Parathyroid adenoma (tissue), 2 donors: ENCODE measurements at regions not wholly inside any gene's neighbourhood (a gene's known extent, or its start where the extent isn't known, plus 50 kb on each side); places are given as distances from the start of the nearest gene placed in this dataset.
A peak's percentile ranks its signal among the peaks of the same experiment; 100 is the strongest.

Experiments used
- H2AFZ ChIP-seq: fragments of 300-600 bp; sonication (generic); one replicate; pipeline ENCODE4 v1.7.0; 2017; ENCODE audit warnings: antibody characterized with exemption, mild to moderate bottlenecking
- H3K27ac ChIP-seq: fragments of 300-600 bp; sonication (generic); one replicate; pipeline ENCODE4 v1.7.0; 2017
- H3K27me3 ChIP-seq: fragments of 300-600 bp; sonication (generic); one replicate; pipeline ENCODE4 v1.7.0; 2017; ENCODE audit warnings: low read length; ENCODE audit not compliant: control insufficient read depth, insufficient read depth
- H3K36me3 ChIP-seq: fragments of 300-600 bp; sonication (generic); one replicate; pipeline ENCODE4 v1.7.0; 2017; ENCODE audit warnings: low read length; ENCODE audit not compliant: control insufficient read depth, insufficient read depth
- H3K4me1 ChIP-seq: fragments of 300-600 bp; sonication (generic); one replicate; pipeline ENCODE4 v1.7.0; 2017; ENCODE audit warnings: control low read depth
- H3K4me2 ChIP-seq: fragments of 300-600 bp; sonication (generic); one replicate; pipeline ENCODE4 v1.7.0; 2017; ENCODE audit warnings: low read length
- H3K4me3 ChIP-seq: fragments of 300-600 bp; sonication (generic); one replicate; pipeline ENCODE4 v1.7.0; 2017; ENCODE audit warnings: low read depth, low read length
- H3K79me2 ChIP-seq: fragments of 300-600 bp; sonication (generic); one replicate; pipeline ENCODE4 v1.7.0; 2017; ENCODE audit warnings: control low read depth
- H3K9ac ChIP-seq: fragments of 300-600 bp; sonication (generic); one replicate; pipeline ENCODE4 v1.7.0; 2017; ENCODE audit warnings: mild to moderate bottlenecking
- H3K9me3 ChIP-seq: fragments of 300-600 bp; sonication (generic); one replicate; pipeline ENCODE4 v1.7.0; 2017; ENCODE audit warnings: low read length; ENCODE audit not compliant: control insufficient read depth
- CTCF ChIP-seq: fragments of 300-600 bp; sonication (generic); IDR thresholded peaks from one replicate; pipeline ENCODE4 v1.7.0; 2017; ENCODE audit warnings: antibody characterized with exemption, mild to moderate bottlenecking
- donor health status: primary hyperparathyroidism.

- no peak overlapping the region for H3K4me3 ChIP-seq
- no peaks in the 10 kb centered on the region for H3K36me3 ChIP-seq
- no peaks in the 10 kb centered on the region for H3K27me3 ChIP-seq
- no peak overlapping the region for H3K27ac ChIP-seq
- H3K4me2 ChIP-seq = no peak overlapping the region
- no peaks in the 10 kb centered on the region for H3K4me1 ChIP-seq
- no peaks in the 10 kb centered on the region for H3K9me3 ChIP-seq
- H3K79me2 ChIP-seq = no peaks in the 10 kb centered on the region
- H2AFZ ChIP-seq = no peak overlapping the region
- no peak overlapping the region for H3K9ac ChIP-seq
- TF ChIP-seq CTCF = no peak
Observed at GRCh38 chrX:6311540-6311939, 82.9 kb upstream of the NLGN4X start.

GRCh38 chrX:6307156-6307555 is 78.5 kb upstream of the NLGN4X start:
- H2AFZ ChIP-seq = no peak overlapping the region
- no peak overlapping the region for H3K27ac ChIP-seq
- no peaks in the 10 kb centered on the region for H3K36me3 ChIP-seq
- no peak for TF ChIP-seq CTCF
- no peak overlapping the region for H3K4me2 ChIP-seq
- no peak overlapping the region for H3K4me3 ChIP-seq
- no peaks in the 10 kb centered on the region for H3K79me2 ChIP-seq
- H3K27me3 ChIP-seq = no peaks in the 10 kb centered on the region
- H3K9ac ChIP-seq = no peak overlapping the region
- no peaks in the 10 kb centered on the region for H3K9me3 ChIP-seq
- H3K4me1 ChIP-seq = no peaks in the 10 kb centered on the region

- no peak overlapping the region for H3K27ac ChIP-seq
- no peak overlapping the region for H3K4me3 ChIP-seq
- H3K9me3 ChIP-seq = no peaks in the 10 kb centered on the region
- no peaks in the 10 kb centered on the region for H3K4me1 ChIP-seq
- no peak overlapping the region for H2AFZ ChIP-seq
- no peak overlapping the region for H3K9ac ChIP-seq
- H3K27me3 ChIP-seq = no peaks in the 10 kb centered on the region
- H3K4me2 ChIP-seq = no peak overlapping the region
- TF ChIP-seq CTCF = no peak
- no peaks in the 10 kb centered on the region for H3K79me2 ChIP-seq
- H3K36me3 ChIP-seq = no peaks in the 10 kb centered on the region
Observed at GRCh38 chrX:6299724-6300123, 71.1 kb upstream of the NLGN4X start.

- no peaks in the 10 kb centered on the region for H3K9me3 ChIP-seq
- H3K4me1 ChIP-seq = no peaks in the 10 kb centered on the region
- no peak overlapping the region for H3K4me2 ChIP-seq
- TF ChIP-seq CTCF = no peak
- H3K4me3 ChIP-seq = no peak overlapping the region
- no peak overlapping the region for H3K9ac ChIP-seq
- H3K79me2 ChIP-seq = no peaks in the 10 kb centered on the region
- H2AFZ ChIP-seq = no peak overlapping the region
- H3K27ac ChIP-seq = no peak overlapping the region
- no peaks in the 10 kb centered on the region for H3K27me3 ChIP-seq
- H3K36me3 ChIP-seq = no peaks in the 10 kb centered on the region
Observed at GRCh38 chrX:6293716-6294115, 65.0 kb upstream of the NLGN4X start.

- Histone ChIP-seq H3K27me3 (no peaks in the 10 kb centered on the region), H3K9me3 (no peaks in the 10 kb centered on the region), H3K79me2 (no peaks in the 10 kb centered on the region), H3K36me3 (no peaks in the 10 kb centered on the region), H3K4me2 (no peak overlapping the region), H3K27ac (no peak overlapping the region), H2AFZ (no peak overlapping the region), H3K4me3 (no peak overlapping the region), H3K9ac (no peak overlapping the region), H3K4me1 (no peaks in the 10 kb centered on the region)
- peak; percentile 12 for TF ChIP-seq CTCF
Observed at GRCh38 chrX:6292599-6292998, 63.9 kb upstream of the NLGN4X start.
